SK-N-SH (cell line): ENCODE measurements at regions not wholly inside any gene's neighbourhood (a gene's known extent, or its start where the extent isn't known, plus 50 kb on each side); places are given as distances from the start of the nearest gene placed in this dataset.

Experiments
- CTCF ChIA-PET: fragments of 300-600, 350-600 bp; formaldehyde crosslinking; extraction: SDS; loops from one replicate; lab custom pipeline; 2021; lab: Yijun Ruan, JAX
- POLR2A ChIA-PET: fragments of 350-600 bp; sonication (Branson Sonifier 250); formaldehyde crosslinking; extraction: SDS; loops from one replicate; lab custom pipeline; 2020; ENCODE audit warnings: antibody characterized with exemption, inconsistent platforms; lab: Yijun Ruan, JAX
- DNase-seq: peaks from one replicate; pipeline ENCODE4 v3.0.0; 2012
- H2AFZ ChIP-seq: fragments of 200-600 bp; sonication (generic); 2 replicates; pipeline ENCODE4 v1.8.1; 2016; ENCODE audit warnings: antibody characterized with exemption, mild to moderate bottlenecking, low read depth
- H3F3A ChIP-seq: fragments of 200-600 bp; sonication (generic); replicated peaks from 2 replicates; pipeline ENCODE3; 2016; ENCODE audit warnings: antibody characterized with exemption, mild to moderate bottlenecking; ENCODE audit not compliant: insufficient read depth
- H3K27ac ChIP-seq, 2 experiments: fragments of 200-500 bp in 1 of 2; fragments of 200-600 bp in 1 of 2; sonication (Bioruptor generic) in 1 of 2; sonication (generic), shearing (Covaris generic) in 1 of 2; 2 replicates each; pipeline versions ENCODE4 v1.5.1 to v1.6.1; 2014 to 2016; ENCODE audit warnings: low read depth in 2 of 2, inconsistent platforms in 1 of 2, low read length in 1 of 2, mild to moderate bottlenecking in 1 of 2, mixed read lengths in 1 of 2
- H3K27me3 ChIP-seq: fragments of 200-600 bp; sonication (generic), shearing (Covaris generic); 2 replicates; pipeline ENCODE4 v1.6.1; 2016; ENCODE audit warnings: mixed run types; ENCODE audit not compliant: insufficient read depth
- H3K36me3 ChIP-seq, 2 experiments: fragments of 200-500 bp in 1 of 2; fragments of 200-600 bp in 1 of 2; sonication (Bioruptor generic) in 1 of 2; sonication (generic) in 1 of 2; replicated peaks in 1 of 2; 2 replicates each; pipeline versions ENCODE3 to v1.5.1; 2014 to 2016; ENCODE audit warnings: low read length in 1 of 2, mild to moderate bottlenecking in 1 of 2; ENCODE audit not compliant: insufficient read depth in 2 of 2, control insufficient read depth in 1 of 2
- H3K4me1 ChIP-seq, 2 experiments: fragments of 200-500 bp in 1 of 2; fragments of 200-600 bp in 1 of 2; sonication (Bioruptor generic) in 1 of 2; sonication (generic), shearing (Covaris generic) in 1 of 2; 2 replicates each; pipeline versions ENCODE4 v1.5.1 to v1.6.1; 2014 to 2016; ENCODE audit warnings: low read depth in 1 of 2, low read length in 1 of 2, mixed run types in 1 of 2; ENCODE audit not compliant: insufficient read depth in 2 of 2, control insufficient read depth in 1 of 2
- H3K4me2 ChIP-seq: fragments of 200-600 bp; sonication (generic), shearing (Covaris generic); 2 replicates; pipeline ENCODE4 v1.6.1; 2017; ENCODE audit warnings: mixed run types
- H3K4me3 ChIP-seq, 2 experiments: fragments of 200-500 bp in 1 of 2; fragments of 200-600 bp in 1 of 2; sonication (Bioruptor generic) in 1 of 2; sonication (generic), shearing (Covaris generic) in 1 of 2; 2 replicates each; pipeline versions ENCODE4 v1.5.1 to v1.8.1; 2014 to 2016; ENCODE audit warnings: low read depth in 2 of 2, inconsistent platforms in 1 of 2, low read length in 1 of 2, mild to moderate bottlenecking in 1 of 2, mixed read lengths in 1 of 2, moderate library complexity in 1 of 2
- H3K79me2 ChIP-seq: fragments of 200-600 bp; sonication (generic); 2 replicates; pipeline ENCODE4 v1.8.1; 2017; ENCODE audit warnings: mild to moderate bottlenecking; ENCODE audit not compliant: insufficient read depth
- H3K9ac ChIP-seq: fragments of 200-600 bp; sonication (generic); 2 replicates; pipeline ENCODE4 v1.6.1; 2017; ENCODE audit warnings: mixed run types
- H3K9me2 ChIP-seq: fragments of 200-600 bp; sonication (generic); 2 replicates; pipeline ENCODE4 v1.6.1; 2017; ENCODE audit warnings: mixed run types
- H3K9me3 ChIP-seq: fragments of 200-600 bp; sonication (generic); 2 replicates; pipeline ENCODE4 v1.6.1; 2017; ENCODE audit warnings: mixed run types, mild to moderate bottlenecking, moderate library complexity
- H4K20me1 ChIP-seq: fragments of 200-600 bp; sonication (generic); 2 replicates; pipeline ENCODE4 v1.6.1; 2017; ENCODE audit warnings: mild to moderate bottlenecking, mixed run types; ENCODE audit not compliant: insufficient read depth
- CHD2 ChIP-seq: fragments of 150-350 bp; IDR thresholded peaks from 2 replicates; pipeline ENCODE4 v1.6.1; 2018; ENCODE audit warnings: low read length; ENCODE audit not compliant: partially characterized antibody
- EP300 ChIP-seq, 2 experiments: IDR thresholded peaks; 2 replicates each; pipeline versions ENCODE4 v1.4.0 to v1.6.1; 2012; ENCODE audit warnings: borderline replicate concordance in 1 of 2, low read depth in 1 of 2, low read length in 1 of 2
- EZH2phosphoT487 ChIP-seq: fragments of 200-600 bp; sonication (generic); IDR thresholded peaks from 2 replicates; pipeline ENCODE4 v1.6.1; 2017; ENCODE audit warnings: low read depth, mixed run types, mild to moderate bottlenecking, antibody characterized with exemption, moderate library complexity, borderline replicate concordance
- FOXJ3 ChIP-seq: sonication (generic); formaldehyde crosslinking; IDR thresholded peaks from 2 replicates; pipeline ENCODE4 v1.5.1; 2020; ENCODE audit warnings: mild to moderate bottlenecking, missing genetic modification reagents
- IRF3 ChIP-seq: fragments of 150-350 bp; IDR thresholded peaks from 2 replicates; pipeline ENCODE4 v1.6.1; 2016; ENCODE audit warnings: mild to moderate bottlenecking, low read depth, low read length
- JUND ChIP-seq: IDR thresholded peaks from 2 replicates; pipeline ENCODE4 v1.4.0; 2012
- POLR2AphosphoS5 ChIP-seq: IDR thresholded peaks from 2 replicates; pipeline ENCODE4 v1.6.1; 2012; ENCODE audit warnings: low read depth, low read length
- RAD21 ChIP-seq: IDR thresholded peaks from 2 replicates; pipeline ENCODE4 v1.6.1; 2012; ENCODE audit warnings: mild to moderate bottlenecking, low read length
- RFX5 ChIP-seq: IDR thresholded peaks from 2 replicates; pipeline ENCODE4 v1.6.1; 2012; ENCODE audit warnings: mild to moderate bottlenecking, improper control_type of control experiment, low read length
- RXRA ChIP-seq: IDR thresholded peaks from 2 replicates; pipeline ENCODE4 v1.4.0; 2012; ENCODE audit warnings: low read depth, mild to moderate bottlenecking, borderline replicate concordance
- SMC3 ChIP-seq: IDR thresholded peaks from 2 replicates; pipeline ENCODE4 v1.6.1; 2012; ENCODE audit warnings: low read depth, low read length, improper control_type of control experiment
- TAF1 ChIP-seq: IDR thresholded peaks from 2 replicates; pipeline ENCODE4 v1.6.1; 2012; ENCODE audit warnings: low read depth, mild to moderate bottlenecking, low read length, moderate library complexity, borderline replicate concordance
- TCF12 ChIP-seq: IDR thresholded peaks from 2 replicates; pipeline ENCODE4 v1.4.0; 2012
- WGBS: methylation state at CpG from one replicate; pipeline ENCODE4 v1.1.6; 2017; ENCODE audit warnings: low lambda C conversion rate; 5-methylcytosine and 5-hydroxymethylcytosine counted together
- TF ChIP-seq, protein P1 (sequence below): fragments of 150-350 bp; IDR thresholded peaks from 2 replicates; pipeline ENCODE4 v1.6.1; 2017; ENCODE audit warnings: antibody characterized with exemption, low read length, low read depth, borderline replicate concordance
- TF ChIP-seq, protein P2 (sequence below): IDR thresholded peaks from 2 replicates; pipeline ENCODE4 v1.6.1; 2012; ENCODE audit warnings: mild to moderate bottlenecking, low read depth, low read length, moderate library complexity
- TF ChIP-seq, protein P3 (sequence below): IDR thresholded peaks from 2 replicates; pipeline ENCODE4 v1.4.0; 2012; ENCODE audit warnings: low read depth

DNA sequence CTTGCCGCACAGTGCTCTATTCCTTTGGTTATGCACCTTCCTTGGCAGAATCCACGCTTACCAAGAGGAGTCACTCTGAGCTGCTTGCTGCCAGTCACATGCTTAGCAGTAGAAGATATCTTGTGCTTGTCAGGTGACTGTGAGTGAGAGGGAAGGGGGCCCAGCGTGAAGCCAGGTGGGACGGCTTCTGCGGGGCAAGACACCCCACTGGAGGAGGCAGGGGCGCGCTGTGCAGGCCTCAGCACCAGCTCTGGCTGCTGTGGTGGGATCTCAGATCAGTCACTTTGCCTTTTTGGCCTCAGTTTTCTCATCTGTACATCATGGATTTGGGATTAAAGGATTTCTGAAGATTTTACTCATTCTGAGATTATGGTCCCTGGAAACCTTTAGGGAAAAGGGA lies 63.9 kb upstream of the B3GAT1 start:
- POLR2A ChIA-PET, result no interaction called here
- WGBS, result 8% methylated on average over 5 of the region's 7 CpGs
- TF ChIP-seq TAF1 (no peak), RFX5 (no peak), EP300 (IDR thresholded peaks at IDR 0.05; ENCODE audit: borderline replicate concordance in 1 of 2, low read depth in 1 of 2, low read length in 1 of 2) (no peak), POLR2AphosphoS5 (no peak), RXRA (no peak), RAD21 (no peak), TCF12 (no peak), EZH2phosphoT487 (no peak), FOXJ3 (CRISPR knock-in tag) (no peak), SMC3 (no peak), CHD2 (no peak), IRF3 (no peak), JUND (no peak)
- TF ChIP-seq, protein P1, sequence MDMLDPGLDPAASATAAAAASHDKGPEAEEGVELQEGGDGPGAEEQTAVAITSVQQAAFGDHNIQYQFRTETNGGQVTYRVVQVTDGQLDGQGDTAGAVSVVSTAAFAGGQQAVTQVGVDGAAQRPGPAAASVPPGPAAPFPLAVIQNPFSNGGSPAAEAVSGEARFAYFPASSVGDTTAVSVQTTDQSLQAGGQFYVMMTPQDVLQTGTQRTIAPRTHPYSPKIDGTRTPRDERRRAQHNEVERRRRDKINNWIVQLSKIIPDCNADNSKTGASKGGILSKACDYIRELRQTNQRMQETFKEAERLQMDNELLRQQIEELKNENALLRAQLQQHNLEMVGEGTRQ, result no peak
- TF ChIP-seq, protein P2, sequence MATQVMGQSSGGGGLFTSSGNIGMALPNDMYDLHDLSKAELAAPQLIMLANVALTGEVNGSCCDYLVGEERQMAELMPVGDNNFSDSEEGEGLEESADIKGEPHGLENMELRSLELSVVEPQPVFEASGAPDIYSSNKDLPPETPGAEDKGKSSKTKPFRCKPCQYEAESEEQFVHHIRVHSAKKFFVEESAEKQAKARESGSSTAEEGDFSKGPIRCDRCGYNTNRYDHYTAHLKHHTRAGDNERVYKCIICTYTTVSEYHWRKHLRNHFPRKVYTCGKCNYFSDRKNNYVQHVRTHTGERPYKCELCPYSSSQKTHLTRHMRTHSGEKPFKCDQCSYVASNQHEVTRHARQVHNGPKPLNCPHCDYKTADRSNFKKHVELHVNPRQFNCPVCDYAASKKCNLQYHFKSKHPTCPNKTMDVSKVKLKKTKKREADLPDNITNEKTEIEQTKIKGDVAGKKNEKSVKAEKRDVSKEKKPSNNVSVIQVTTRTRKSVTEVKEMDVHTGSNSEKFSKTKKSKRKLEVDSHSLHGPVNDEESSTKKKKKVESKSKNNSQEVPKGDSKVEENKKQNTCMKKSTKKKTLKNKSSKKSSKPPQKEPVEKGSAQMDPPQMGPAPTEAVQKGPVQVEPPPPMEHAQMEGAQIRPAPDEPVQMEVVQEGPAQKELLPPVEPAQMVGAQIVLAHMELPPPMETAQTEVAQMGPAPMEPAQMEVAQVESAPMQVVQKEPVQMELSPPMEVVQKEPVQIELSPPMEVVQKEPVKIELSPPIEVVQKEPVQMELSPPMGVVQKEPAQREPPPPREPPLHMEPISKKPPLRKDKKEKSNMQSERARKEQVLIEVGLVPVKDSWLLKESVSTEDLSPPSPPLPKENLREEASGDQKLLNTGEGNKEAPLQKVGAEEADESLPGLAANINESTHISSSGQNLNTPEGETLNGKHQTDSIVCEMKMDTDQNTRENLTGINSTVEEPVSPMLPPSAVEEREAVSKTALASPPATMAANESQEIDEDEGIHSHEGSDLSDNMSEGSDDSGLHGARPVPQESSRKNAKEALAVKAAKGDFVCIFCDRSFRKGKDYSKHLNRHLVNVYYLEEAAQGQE, result no peak
- TF ChIP-seq, protein P3, sequence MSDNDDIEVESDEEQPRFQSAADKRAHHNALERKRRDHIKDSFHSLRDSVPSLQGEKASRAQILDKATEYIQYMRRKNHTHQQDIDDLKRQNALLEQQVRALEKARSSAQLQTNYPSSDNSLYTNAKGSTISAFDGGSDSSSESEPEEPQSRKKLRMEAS, result no peak
- Histone ChIP-seq H3K9ac (no peak overlapping the region), H2AFZ (no peak overlapping the region), H4K20me1 (no peaks in the 10 kb centered on the region), H3K27ac (no peak overlapping the region), H3K36me3 (no peaks in the 10 kb centered on the region), H3K4me3 (no peak overlapping the region), H3K79me2 (no peaks in the 10 kb centered on the region), H3K27me3 (no peaks in the 10 kb centered on the region), H3K4me1 (peaks cover 0 to 6% of the 10 kb centered on the region in 2 experiments; a peak in 1 of 4 replicates), H3K4me2 (no peak overlapping the region), H3K9me3 (no peaks in the 10 kb centered on the region), H3K9me2 (no peaks in the 10 kb centered on the region), H3F3A (no peaks in the 10 kb centered on the region)
- DNase-seq, result no peak
- CTCF ChIA-PET, result interaction anchor here (1.3 kb wide), 1 partner anchor 96 kb away, joined by 3 read pairs; no protein-coding TSS in a partner anchor
